Upper lobe of left lung (tissue), 4 donors: ENCODE measurements at regions not wholly inside any gene's neighbourhood (a gene's known extent, or its start where the extent isn't known, plus 50 kb on each side); places are given as distances from the start of the nearest gene placed in this dataset.

Source experiments
- CTCF ChIP-seq, 6 experiments: fragments of 450-650 bp in 4 of 6; fragments of 200-600 bp in 2 of 6; sonication (generic) in 2 of 6; IDR thresholded peaks; one replicate each; pipeline ENCODE4 v1.5.1; 2016 to 2019; ENCODE audit warnings: antibody characterized with exemption in 6 of 6
- POLR2A ChIP-seq, 4 donors: fragments of 450-650 bp; IDR thresholded peaks; one replicate each; pipeline ENCODE4 v1.5.1; 2016 to 2017; ENCODE audit warnings: antibody characterized with exemption in 4 of 4, mild to moderate bottlenecking in 2 of 4
- POLR2AphosphoS5 ChIP-seq, 2 donors: sonication (generic); formaldehyde crosslinking; IDR thresholded peaks; one replicate each; pipeline ENCODE4 v1.5.1; 2017; ENCODE audit warnings: antibody characterized with exemption in 2 of 2

- no peak for TF ChIP-seq CTCF (IDR thresholded peaks at IDR 0.05)
- no peak for TF ChIP-seq POLR2A (IDR thresholded peaks at IDR 0.05)
- no peak for TF ChIP-seq POLR2AphosphoS5 (IDR thresholded peaks at IDR 0.05)
These were observed 62.4 kb upstream of the MARCHF10 start for GRCh38 chr17:62870552-62870971.
